ENCODE measurements at regions not wholly inside any gene's neighbourhood (a gene's known extent, or its start where the extent isn't known, plus 50 kb on each side); places are given as distances from the start of the nearest gene placed in this dataset.

DNA sequence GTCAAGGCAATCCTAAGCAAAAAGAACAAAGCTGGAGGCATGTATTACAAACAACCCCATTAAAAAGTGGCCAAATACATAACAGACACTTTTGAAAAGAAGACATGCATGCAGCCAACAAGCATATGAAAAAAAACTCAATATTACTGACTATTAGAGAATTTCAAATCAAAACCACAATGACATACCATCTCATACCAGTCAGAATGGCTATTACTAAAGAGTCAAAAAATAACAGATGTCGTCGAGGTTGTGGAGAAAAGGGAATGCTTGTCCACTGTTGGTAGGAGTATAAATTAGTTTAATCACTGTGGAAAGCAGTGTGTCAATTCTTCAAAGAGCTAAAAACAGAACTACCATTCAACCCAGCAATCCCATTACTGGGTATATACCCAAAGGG lies 604.6 kb upstream of the GRIA3 start:
- Histone ChIP-seq H3K27ac (ENCODE audit: low read length) (no peak overlapping the region), H3K36me3 (replicated peaks; ENCODE audit: insufficient read depth, low read length) (no peaks in the 10 kb centered on the region)
- DNase-seq, result no peak

GRCh38 chrX:122582280-122582974 lies 601.7 kb upstream of the GRIA3 start:
- Histone ChIP-seq H3K36me3 (replicated peaks; ENCODE audit: insufficient read depth, low read length) (no peaks in the 10 kb centered on the region), H3K4me3 (ENCODE audit: low read length) (no peak overlapping the region), H3K9me3 (replicated peaks; ENCODE audit: insufficient read depth, low read length) (no peaks in the 10 kb centered on the region), H3F3A (ENCODE audit: insufficient read depth, low read length) (no peaks in the 10 kb centered on the region), H3K4me2 (ENCODE audit: low read depth, low read length) (no peak overlapping the region), H4K20me1 (ENCODE audit: insufficient read depth, low read length) (no peaks in the 10 kb centered on the region), H3K9ac (ENCODE audit: low read length) (no peak overlapping the region), H3K27ac (ENCODE audit: low read length) (no peak overlapping the region), H3K79me2 (ENCODE audit: low read length) (no peaks in the 10 kb centered on the region), H3K9me2 (replicated peaks; ENCODE audit: insufficient read depth, low read length) (no peaks in the 10 kb centered on the region), H3K27me3 (replicated peaks; ENCODE audit: insufficient read depth, low read length) (no peaks in the 10 kb centered on the region), H3K4me1 (ENCODE audit: low read length) (no peaks in the 10 kb centered on the region), H2AFZ (ENCODE audit: low read length) (no peak overlapping the region)
- no peak for DNase-seq
- TF ChIP-seq EZH2 (optimal IDR thresholded peaks at IDR 0.05; ENCODE audit: low read depth, low read length) (no peak), CTCF (IDR thresholded peaks at IDR 0.05; ENCODE audit: low read length) (no peak), EZH2phosphoT487 (IDR thresholded peaks at IDR 0.05; ENCODE audit: low read length) (no peak)

More for the DNA sequence above, 604.6 kb upstream of the GRIA3 start:
- Histone ChIP-seq H3K27me3 (replicated peaks; ENCODE audit: insufficient read depth, low read length) (no peaks in the 10 kb centered on the region), H3K79me2 (ENCODE audit: low read length) (no peaks in the 10 kb centered on the region), H3K4me3 (ENCODE audit: low read length) (no peak overlapping the region), H3K9ac (ENCODE audit: low read length) (no peak overlapping the region), H3K4me1 (ENCODE audit: low read length) (no peaks in the 10 kb centered on the region), H3K9me2 (replicated peaks; ENCODE audit: insufficient read depth, low read length) (no peaks in the 10 kb centered on the region), H2AFZ (ENCODE audit: low read length) (no peak overlapping the region), H3K9me3 (replicated peaks; ENCODE audit: insufficient read depth, low read length) (no peaks in the 10 kb centered on the region), H3K4me2 (ENCODE audit: low read depth, low read length) (no peak overlapping the region), H4K20me1 (ENCODE audit: insufficient read depth, low read length) (no peaks in the 10 kb centered on the region), H3F3A (ENCODE audit: insufficient read depth, low read length) (no peaks in the 10 kb centered on the region)
- no peak for TF ChIP-seq EZH2phosphoT487 (IDR thresholded peaks at IDR 0.05; ENCODE audit: low read length)
- TF ChIP-seq EZH2 (optimal IDR thresholded peaks at IDR 0.05; ENCODE audit: low read depth, low read length), result no peak
- no peak for TF ChIP-seq CTCF (IDR thresholded peaks at IDR 0.05; ENCODE audit: low read length)

DNA sequence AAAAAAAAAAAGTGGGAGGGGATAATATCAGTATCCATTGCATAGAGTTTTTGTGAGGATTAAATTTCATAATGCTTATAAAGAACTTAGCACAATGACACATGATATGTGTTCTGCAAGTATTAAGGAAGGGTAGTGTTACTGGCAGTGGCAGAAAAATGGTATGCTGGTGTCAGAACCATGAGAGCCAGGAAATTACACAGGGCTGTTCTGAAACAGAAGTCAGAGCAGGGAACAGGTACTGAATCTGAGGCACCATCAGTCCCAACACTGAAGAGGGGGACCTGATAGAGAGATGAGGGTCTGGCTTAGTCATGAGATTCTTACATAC lies 601.1 kb upstream of the GRIA3 start:
- Histone ChIP-seq H3K9me2 (replicated peaks; ENCODE audit: insufficient read depth, low read length) (no peaks in the 10 kb centered on the region), H3K36me3 (replicated peaks; ENCODE audit: insufficient read depth, low read length) (no peaks in the 10 kb centered on the region), H3K4me2 (ENCODE audit: low read depth, low read length) (no peak overlapping the region), H3K4me3 (ENCODE audit: low read length) (no peak overlapping the region), H3K9me3 (replicated peaks; ENCODE audit: insufficient read depth, low read length) (no peaks in the 10 kb centered on the region), H2AFZ (ENCODE audit: low read length) (no peak overlapping the region), H3K79me2 (ENCODE audit: low read length) (no peaks in the 10 kb centered on the region), H3K4me1 (ENCODE audit: low read length) (no peaks in the 10 kb centered on the region), H3K27ac (ENCODE audit: low read length) (no peak overlapping the region), H3F3A (ENCODE audit: insufficient read depth, low read length) (no peaks in the 10 kb centered on the region), H3K27me3 (replicated peaks; ENCODE audit: insufficient read depth, low read length) (no peaks in the 10 kb centered on the region), H4K20me1 (ENCODE audit: insufficient read depth, low read length) (no peaks in the 10 kb centered on the region), H3K9ac (ENCODE audit: low read length) (no peak overlapping the region)
- no peak for DNase-seq
- TF ChIP-seq EZH2phosphoT487 (IDR thresholded peaks at IDR 0.05; ENCODE audit: low read length) (no peak), CTCF (IDR thresholded peaks at IDR 0.05; ENCODE audit: low read length) (no peak), EZH2 (optimal IDR thresholded peaks at IDR 0.05; ENCODE audit: low read depth, low read length) (no peak)
